ENCODE measurements at regions not wholly inside any gene's neighbourhood (a gene's known extent, or its start where the extent isn't known, plus 50 kb on each side); places are given as distances from the start of the nearest gene placed in this dataset.

DNA sequence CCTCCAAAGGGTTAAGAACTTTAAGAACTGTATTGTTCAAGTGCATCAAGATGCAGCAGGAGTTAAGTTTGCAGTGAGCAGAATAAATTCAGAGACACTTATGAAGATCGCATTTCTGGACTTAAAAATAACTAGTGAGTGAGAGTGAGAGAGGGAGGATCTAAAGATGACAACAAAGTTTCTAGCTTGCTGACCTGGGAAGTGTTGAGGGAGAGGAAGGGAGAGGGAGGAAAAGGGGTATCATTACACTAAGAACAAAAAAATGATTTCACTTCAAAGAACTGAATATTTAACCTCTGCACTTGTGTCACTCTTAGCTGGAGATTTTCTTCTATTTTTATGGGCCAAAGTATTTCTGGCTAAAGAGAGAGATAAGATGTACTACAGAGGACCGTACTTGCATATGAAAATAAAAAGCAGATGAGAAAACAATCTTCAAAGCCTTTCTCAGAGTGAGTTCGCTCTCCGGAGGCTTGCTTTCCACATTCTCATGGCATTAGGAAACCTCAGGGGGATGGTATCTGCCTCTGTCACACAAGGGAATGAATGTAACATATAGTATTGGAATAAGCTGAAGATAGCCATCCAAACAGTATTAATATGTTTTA lies 91.4 kb upstream of the TJP1 start:
- DNase-seq, result peak; percentile 73

DNA sequence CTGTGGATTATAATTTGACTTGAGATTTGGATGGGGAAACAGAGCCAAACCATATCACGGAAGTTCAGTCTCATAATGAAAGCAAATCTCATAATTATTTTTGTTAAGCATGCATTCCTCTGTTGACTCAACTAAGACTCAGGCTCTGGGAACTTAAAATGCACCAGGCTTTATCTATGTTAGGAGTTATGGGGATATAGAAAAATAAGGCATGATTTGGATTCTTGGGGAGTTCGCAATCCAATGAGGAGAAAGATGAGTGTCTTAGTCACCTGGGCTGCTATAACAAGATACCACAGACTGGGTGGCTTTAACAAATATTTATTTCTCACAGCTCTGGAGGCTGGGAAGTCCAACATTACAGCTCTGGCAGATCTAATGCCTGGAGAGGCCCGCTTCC lies 89.4 kb upstream of the TJP1 start:
- no peak for DNase-seq

DNA sequence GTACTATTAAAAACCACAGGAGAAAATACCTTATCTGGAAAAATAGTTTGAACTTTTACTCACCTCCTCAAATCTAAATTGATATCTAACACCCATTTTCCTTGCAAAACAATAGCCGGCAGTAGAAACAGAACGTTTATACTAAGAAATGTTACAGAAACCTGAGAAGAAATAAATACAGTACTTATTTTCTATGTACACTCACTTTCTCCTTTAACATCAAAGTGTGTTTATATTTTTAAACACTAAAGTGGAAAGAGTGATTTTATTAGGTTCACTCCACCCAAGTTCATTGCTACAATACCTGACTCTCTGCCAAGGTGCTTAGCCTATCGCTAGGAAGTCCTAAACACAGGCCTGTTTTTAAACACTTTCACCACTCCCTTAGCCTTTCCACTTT lies 87.8 kb upstream of the TJP1 start:
- no peak for DNase-seq

DNA sequence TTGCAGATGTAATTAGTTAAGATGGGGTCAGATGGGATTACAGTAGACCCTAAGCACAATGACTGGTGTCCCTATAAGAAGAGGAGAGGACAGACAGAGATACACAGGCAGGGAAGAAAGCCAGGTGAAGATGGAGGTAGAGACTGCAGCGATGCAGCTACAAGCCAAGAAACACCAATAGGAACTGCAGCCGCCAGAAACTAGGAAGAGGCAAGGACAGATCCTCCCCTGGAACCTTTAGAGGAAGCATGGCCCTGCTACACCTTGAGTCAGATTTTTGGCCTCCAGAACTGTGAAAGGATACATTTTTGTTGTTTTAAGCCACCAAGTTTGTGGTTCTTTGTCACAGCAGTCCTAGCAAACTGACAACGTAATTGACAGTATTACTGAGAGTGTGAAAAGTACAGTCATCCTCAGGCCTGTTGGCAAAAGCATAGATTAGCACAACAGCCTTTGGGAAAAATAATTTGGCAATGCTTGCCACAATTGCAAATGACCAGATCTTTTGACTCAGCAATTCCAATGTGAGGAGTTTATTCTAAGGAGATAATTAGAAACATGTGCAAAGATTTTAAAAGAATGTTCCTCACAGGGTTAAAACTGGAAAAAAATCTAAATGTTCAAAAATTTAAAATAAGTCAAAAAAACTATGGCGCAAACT lies 82.6 kb upstream of the TJP1 start:
- peak; percentile 79 for DNase-seq

DNA sequence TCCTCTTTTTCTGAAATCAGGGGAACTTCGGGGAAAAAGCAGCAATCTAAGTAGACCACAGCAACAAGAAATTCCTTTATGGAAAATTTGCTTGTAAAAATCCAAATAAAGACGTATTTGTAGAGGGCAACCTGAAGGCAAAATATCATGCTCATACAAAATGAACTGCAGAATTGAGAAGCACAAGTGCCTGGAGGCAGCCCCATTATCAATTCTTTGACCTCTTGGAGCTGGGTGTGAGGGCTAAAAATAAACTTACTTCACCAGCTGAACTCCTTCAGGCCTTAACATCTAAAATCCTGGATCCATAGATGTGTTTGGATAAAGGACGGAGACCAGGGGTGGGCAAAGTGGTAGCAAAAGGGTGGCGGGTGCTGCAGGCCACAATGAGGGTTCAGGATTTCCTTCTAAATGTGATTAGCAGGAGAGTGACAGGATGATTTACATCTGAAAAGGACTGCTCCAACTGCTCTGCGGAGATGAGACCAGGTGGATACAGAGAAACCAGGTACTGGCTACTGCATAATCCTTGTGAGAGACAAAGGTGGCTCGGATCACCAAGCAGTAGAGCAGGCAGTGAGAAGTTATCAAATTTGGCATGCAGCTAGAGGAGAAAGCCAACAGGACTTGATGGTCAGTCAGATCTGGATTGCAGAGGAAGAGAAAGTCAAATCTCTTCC lies 81.7 kb upstream of the TJP1 start:
- DNase-seq, result no peak

DNA sequence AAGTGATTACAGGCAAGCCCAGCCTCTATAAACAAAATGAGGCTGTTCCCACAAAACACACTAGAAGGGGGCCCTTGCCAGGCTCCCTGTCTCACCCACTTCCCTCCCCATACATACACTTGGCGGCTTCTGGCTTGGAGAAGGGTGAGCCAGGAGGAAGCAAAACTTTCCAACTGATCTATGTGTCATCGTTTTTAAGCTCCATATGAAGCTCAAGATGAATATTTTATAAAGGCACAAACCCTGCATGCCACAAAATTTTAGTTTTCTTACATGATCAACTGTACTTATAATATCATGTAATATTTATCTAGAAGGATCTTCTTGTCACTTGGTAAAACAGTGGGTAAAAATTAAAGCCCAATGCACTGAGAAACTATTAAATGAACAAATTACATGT lies 80.8 kb upstream of the TJP1 start:
- DNase-seq, result no peak

DNA sequence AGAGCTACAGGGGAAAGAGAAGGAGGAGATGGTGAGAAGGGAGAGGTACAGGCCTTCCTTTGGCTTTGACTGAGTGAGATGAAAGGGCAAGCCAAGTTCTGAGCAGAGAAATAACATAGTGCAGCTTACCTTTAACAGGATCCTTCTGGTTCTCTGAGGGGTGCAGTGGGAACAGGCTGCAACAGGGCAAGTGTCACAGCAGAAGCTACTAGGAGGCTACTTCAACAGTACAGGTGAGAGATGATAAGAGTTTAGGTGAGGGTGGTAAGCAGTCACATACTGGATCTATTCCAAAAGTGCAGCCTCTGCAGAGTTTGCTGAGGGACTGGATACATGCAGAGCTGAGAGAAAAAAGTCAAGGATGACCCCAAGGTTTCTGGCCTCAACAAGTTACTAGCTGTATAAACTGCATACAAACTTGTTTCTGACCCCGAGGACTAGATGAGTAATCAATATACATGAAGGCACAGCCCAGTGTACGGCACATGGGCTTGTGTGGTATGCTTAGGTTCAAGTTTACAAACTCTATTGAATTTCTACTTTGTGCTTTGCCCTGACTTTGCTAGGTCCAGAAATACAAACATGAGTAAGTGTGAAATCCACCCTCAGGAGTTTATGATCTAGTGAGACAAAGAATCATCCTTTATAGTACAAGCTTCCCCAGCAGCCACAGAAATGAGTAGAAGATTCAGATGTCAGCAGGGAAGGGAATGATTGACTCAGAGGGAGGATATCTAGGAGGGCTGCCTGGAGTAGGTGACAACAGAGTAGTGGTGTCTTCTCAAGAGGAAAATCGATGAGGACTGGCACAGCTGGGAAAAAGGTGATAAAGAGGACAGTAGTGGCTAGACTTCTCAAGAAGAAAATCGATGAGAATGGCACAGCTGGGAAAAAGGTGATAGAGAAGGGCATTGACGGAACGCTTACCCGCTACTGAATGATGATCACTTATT lies 78.2 kb upstream of the TJP1 start:
- no peak for DNase-seq

DNA sequence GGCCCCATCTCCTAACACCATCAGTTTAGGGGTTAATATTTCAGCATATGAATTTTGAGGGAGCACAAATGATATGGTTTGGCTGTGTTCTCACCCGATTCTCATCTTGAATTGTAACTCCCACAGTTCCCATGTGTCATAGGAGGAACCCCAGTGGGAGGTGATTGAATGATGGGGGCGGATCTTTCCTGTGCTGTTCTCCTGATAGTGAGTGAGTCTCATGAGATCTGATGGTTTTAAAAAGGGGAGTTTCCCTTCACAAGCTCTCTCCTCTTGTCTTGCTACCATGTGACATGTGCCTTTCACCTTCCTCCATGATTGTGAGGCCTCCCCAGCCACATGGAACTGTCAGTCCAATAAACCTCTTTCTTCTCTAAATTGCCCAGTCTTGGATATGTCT lies 73.8 kb upstream of the TJP1 start:
- no peak for DNase-seq

DNA sequence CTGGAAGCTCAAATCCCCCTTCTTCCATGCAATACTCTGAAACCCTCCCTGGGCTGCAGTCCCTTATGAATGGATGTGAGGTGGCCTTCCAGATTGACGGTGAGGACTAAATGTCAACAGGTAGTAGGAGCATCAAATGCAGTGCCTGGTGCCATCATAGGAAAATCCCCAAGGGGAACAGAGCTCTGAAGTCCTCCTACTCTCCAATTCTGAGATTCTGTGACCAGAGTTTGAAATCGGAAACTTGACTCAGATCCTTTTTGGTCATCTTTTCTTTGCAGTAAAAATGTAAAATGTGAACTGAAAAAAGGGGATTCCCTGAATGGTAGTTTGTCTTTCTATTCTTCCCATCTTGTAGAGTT lies 68.8 kb upstream of the TJP1 start:
- no peak for DNase-seq

DNA sequence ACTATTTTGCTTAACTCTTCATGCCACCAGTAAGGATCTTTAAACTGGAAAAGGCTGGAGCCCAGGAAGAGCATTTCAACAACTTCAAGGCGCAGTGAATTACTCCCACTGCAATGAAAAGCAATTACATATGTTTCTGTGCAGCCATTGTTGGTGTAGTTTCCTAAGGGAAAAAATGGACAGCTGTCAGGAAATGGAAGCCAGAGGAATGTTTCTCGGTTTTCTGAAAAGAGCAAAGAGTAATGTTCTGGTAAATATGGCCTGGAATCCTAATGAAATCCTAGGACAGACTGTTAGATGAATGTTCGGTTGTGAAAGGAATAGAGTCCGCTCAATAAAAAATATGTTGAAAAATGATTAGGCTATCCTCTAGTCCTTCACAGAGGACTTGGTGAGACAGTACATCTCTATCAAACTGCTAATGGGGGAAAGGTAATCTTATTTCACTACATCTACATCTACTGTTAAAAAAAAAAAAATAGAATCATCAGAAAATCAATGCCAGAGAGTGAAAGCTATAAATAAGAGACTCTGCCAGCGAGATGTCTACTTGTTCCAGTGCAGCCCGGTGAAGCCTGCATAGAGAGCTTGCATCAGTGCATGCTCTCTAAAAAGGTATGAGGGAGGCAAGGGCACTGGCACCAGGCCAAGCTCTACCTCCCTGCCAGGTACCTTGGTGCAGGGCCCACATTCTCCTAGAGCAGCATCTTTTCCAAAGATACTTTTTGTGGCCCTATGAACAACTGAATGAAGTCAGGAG lies 68.2 kb upstream of the TJP1 start:
- DNase-seq, result no peak

DNA sequence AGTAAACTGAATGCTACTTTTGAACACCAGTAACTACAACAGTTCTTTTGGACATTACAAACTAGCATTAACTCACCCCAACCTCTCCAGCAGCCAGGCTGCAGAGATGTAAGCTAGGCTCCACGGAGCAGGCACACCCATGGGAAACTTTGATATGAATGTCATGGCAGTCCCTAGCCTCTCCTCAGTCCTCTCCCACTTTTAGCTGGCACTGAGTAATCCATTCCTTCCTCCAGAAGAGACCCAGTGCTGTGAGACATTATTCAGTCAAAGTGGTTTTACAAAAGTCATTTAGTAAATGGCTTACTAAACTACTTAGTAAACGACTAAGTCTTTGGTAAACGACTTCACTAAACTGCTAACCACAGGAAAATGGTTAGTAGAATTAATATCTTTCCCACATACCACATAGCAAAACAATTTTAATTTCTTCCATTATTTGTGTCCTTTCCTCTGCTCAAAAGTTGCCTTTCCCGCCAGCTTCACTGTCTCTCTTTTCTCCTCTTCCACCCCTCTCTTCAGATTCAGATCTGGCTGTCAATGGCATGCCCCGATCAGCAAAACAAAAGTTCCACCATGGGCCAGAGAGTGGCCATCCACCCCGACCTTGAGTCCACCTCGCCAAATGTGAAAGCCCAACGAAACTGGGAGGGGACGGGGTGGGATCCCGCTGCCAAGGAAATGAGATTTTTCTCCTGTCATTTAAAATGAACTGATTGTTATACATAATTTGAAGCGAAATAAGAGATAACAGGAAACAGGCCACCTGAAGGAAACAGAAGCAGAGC lies 67.5 kb upstream of the TJP1 start:
- no peak for DNase-seq

DNA sequence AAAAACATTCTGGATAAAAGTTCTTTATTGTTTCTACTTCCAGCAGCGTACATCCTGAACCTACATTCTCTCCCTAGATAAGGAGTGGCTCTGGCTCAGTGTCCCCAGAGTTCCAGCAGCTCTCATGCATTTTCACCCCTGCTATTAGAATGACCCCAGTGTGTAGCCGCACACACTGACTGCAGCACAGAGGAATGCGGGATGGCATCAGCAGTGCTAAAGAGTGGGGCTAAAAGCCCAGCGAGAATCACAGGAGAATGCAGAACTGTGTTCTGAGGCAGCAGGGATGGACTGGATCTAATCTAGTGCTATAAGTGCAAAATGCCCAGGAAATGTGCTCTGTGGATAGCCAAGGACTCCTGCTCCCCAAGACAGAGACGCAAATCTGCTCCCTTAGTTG lies 66.4 kb upstream of the TJP1 start:
- DNase-seq, result peak; percentile 39

DNA sequence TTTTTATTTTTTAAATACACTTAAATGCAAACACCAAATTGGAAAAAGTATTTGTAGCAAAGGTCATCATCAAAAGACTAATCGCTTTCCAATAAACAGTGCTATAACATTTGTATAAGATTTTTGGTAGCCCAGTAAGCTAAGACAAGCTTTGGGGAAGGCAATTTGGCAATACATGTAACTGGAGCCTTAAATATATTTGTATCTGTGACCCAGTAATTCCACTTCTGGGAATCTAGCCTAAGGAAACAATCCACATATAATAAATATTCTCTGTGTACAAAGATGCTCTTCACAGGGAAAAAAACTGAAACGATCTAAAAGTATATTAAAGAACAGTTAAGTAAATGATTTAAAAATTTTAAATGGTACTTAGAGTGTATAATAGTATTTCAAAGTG lies 65.5 kb upstream of the TJP1 start:
- peak; percentile 17 for DNase-seq

DNA sequence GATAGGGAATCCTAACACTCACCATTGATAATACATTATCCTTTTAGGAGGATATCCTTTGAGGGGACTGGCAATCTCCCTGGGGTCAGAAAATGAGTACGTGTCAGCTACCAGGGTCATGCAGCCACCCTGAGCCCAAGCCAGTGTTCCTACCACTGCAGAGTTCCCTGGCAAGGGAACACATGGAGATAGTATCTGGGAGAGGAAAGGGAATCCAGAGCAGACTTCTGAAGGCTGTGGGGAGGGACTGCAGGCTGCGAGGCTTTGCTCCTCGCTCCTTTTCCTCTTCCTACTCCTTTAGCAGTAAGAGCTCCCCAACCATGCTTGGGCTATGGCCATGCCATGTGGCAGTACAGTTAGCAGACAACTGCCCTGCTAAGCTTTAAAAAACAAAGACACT lies 62.9 kb upstream of the TJP1 start:
- no peak for DNase-seq

DNA sequence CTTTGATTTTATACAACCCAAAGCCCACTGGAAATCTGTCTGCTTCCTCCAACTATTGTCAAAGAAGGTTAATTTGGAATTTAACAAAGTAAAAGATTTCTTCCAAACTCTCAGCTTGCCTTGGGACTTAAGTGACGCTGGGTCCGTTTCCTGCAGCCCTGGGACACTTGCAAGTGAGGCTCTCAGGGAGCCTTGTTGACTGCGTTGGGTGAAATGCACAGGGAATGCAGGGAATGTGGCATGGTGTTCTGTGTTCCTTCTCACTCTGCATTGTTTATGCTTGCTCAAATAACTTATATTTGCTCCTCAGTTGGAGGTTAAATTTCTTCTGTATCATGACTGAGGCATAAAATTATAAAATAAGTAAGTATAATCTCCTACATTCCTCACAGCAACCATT lies 60.9 kb upstream of the TJP1 start:
- DNase-seq, result no peak

DNA sequence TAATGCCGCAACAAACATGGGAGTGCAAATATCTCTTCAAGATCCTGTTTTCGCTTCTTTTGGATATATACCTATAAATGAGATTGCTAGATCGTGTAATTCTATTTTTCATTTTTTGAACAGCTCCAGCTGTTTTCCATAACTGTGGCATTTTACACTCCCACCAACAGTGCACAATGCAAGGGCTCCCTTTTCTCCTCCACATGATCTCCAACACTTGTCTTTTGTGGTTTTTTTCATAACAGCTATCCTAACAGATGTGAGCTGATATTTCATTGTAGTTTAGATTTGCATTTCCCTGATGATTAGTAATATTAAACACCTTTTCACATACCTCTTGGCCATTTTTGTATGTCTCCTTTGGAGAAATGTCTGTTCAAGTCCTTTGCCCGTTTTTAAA lies 58.6 kb upstream of the TJP1 start:
- no peak for DNase-seq

DNA sequence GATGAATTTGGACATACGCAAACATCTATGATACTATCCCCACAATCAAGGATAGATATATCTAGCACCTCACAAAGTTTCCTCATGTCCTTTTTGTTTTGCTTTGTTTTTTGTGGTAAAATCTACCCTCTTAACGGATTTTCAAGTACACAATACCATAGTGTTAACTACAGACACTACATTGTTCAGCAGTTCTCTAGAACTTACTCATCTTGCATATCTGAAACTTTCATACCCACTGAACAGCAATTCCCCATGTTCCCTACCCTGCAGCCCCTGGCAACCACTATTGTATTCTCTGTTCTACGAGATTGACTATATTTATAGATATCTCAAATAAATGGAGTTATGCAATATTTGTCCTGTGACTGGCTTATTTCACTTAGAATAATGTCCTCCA lies 58.1 kb upstream of the TJP1 start:
- no peak for DNase-seq

DNA sequence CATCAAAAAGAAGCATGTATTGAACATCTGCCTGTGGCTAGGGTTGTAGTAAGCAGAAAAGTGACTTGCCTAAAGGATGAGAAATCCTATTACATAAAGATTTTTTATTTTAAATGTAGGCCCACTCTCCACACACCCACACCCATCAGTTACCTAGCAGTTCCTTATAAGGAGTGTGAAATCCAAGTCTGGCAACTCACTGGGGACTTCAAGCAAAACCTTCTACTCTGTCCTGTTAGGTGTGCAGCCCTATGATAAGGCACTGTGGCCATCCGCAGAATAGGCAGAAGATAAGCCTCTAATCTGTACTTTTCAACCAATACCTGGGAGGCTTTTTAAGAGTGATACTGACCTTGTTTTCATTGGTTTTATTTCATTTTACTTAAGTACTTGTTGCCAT lies 52.7 kb upstream of the TJP1 start:
- no peak for DNase-seq

DNA sequence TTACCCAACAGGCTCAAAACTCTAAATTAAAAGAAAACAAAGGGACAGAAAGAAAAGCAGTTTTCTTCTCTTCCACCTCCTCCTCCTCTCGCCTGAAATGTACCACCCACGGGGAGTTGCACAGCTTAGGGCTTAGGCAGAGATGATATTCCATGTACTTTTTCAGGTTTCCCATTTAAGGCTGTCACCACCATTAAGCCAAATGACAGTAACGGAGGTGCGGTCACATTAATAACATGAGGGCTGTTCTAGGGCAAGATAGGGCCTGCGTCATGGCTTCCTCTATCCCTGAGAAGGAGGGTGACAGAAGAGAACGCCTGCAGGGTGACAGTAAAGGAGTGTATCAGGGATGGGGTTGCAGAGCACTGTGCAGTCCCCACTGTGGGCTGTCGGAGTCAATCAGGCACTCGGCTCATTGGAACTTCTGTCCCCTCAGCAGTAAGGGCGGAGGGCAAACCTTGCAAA lies 51.7 kb upstream of the TJP1 start:
- DNase-seq, result no peak

DNA sequence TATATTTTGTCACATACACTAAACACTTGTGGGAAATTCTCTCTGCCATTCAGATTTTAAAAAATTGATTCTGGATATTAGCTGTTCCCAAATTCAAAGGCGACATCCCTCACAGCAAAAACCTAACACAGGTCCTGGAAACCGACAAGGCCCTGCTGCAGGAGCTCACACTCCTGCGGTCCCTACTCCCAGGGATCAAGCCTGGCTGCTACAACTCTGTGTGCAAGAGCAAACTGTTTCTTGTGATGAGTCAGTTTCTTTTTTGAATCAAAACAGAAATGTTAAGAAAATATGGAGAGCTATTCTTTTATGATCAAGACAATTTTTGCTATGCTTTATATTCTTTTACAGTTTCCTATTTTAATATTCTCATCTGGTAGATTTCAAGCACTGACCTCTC lies 51.0 kb upstream of the TJP1 start:
- no peak for DNase-seq

DNA sequence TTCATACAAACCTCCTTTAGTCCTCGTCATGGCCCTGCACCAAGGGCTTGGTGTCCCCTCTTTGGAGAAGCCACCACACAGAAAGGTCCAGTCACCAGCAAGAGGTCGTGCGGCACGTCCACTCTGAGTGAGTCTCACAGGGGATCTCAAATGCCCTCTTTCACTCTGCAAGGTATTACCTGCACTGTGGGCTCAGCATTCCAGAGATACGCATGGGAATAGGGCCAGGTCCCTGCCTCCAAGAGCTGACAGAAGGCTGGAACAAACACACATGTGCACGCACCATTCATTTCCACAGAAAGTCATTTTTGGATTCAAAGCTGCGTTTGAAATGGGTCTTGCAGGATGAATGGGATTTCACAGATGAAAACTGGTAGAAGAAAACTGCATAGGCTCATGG lies 50.4 kb upstream of the TJP1 start:
- no peak for DNase-seq
